WTC11 (cell line): ENCODE measurements at regions not wholly inside any gene's neighbourhood (a gene's known extent, or its start where the extent isn't known, plus 50 kb on each side); places are given as distances from the start of the nearest gene placed in this dataset.
"Not testable (repeated sequence)": the region's sequence is repeated elsewhere in the genome, so short reads cannot be mapped to it uniquely, and the experiment has no call there.

ENCODE experiments used
- ATAC-seq: fragments of 200-7000 bp; cut with Tn5 transposase; 2 replicates; pipeline ENCODE4 v1.10.0; 2021; ENCODE audit warnings: mild to moderate bottlenecking, moderate library complexity
- CTCF ChIA-PET: fragments of 300-600 bp; sonication (Branson Sonifier 250); formaldehyde crosslinking; loops from one replicate; lab custom pipeline; 2021; ENCODE audit warnings: antibody characterized with exemption; lab: Charles Lee
- POLR2A ChIA-PET: fragments of 350-600 bp; sonication (Branson Sonifier 250); formaldehyde crosslinking; loops from one replicate; lab custom pipeline; 2021; ENCODE audit warnings: antibody characterized with exemption; lab: Charles Lee
- DNase-seq: peaks from one replicate; pipeline ENCODE4 v3.0.0; 2021; ENCODE audit warnings: low spot score
- H3K27ac Mint-ChIP-seq: 2 replicates; pipeline ENCODE4 v1.8.0; 2021; ENCODE audit warnings: mixed read lengths
- H3K27me3 Mint-ChIP-seq: 2 replicates; pipeline ENCODE4 v1.8.0; 2021; ENCODE audit warnings: low read depth, mild to moderate bottlenecking, moderate library complexity, mixed read lengths
- H3K36me3 Mint-ChIP-seq: 2 replicates; pipeline ENCODE4 v1.8.0; 2021; ENCODE audit warnings: mixed read lengths
- H3K4me1 Mint-ChIP-seq: 2 replicates; pipeline ENCODE4 v1.8.0; 2022; ENCODE audit warnings: mixed read lengths
- H3K4me3 Mint-ChIP-seq: 2 replicates; pipeline ENCODE4 v1.8.0; 2021; ENCODE audit warnings: mild to moderate bottlenecking, moderate library complexity, mixed read lengths
- H3K9me3 Mint-ChIP-seq: 2 replicates; pipeline ENCODE4 v1.8.0; 2021; ENCODE audit warnings: mixed read lengths
- CTCF ChIP-seq: fragments of 200-600 bp; IDR thresholded peaks from 2 replicates; pipeline ENCODE4 v1.8.0; 2022; ENCODE audit warnings: antibody characterized with exemption
- EMX1 ChIP-seq: fragments of 250-450 bp; sonication (Bioruptor Pico); IDR thresholded peaks from 2 replicates; pipeline ENCODE4 v1.8.0; 2021; ENCODE audit warnings: mild to moderate bottlenecking
- ERG ChIP-seq: fragments of 250-450 bp; sonication (Bioruptor Pico); IDR thresholded peaks from 2 replicates; pipeline ENCODE4 v1.8.0; 2021; ENCODE audit warnings: mild to moderate bottlenecking
- FOXJ3 ChIP-seq: sonication (generic); formaldehyde crosslinking; IDR thresholded peaks from 2 replicates; pipeline ENCODE4 v1.9.0; 2021; ENCODE audit warnings: missing genetic modification reagents, mild to moderate bottlenecking, borderline replicate concordance
- FOXP1 ChIP-seq: sonication (generic); formaldehyde crosslinking; IDR thresholded peaks from 2 replicates; pipeline ENCODE4 v1.8.0; 2022; ENCODE audit warnings: missing genetic modification reagents, mild to moderate bottlenecking, moderate library complexity, borderline replicate concordance
- HMGXB4 ChIP-seq: sonication (generic); formaldehyde crosslinking; IDR thresholded peaks from 2 replicates; pipeline ENCODE4 v1.8.1; 2023; ENCODE audit warnings: mild to moderate bottlenecking, moderate library complexity, missing genetic modification reagents
- IRF2 ChIP-seq: sonication (generic); formaldehyde crosslinking; IDR thresholded peaks from 2 replicates; pipeline ENCODE4 v1.8.0; 2022; ENCODE audit warnings: low read depth, missing genetic modification reagents, borderline replicate concordance
- JAZF1 ChIP-seq: fragments of 250-450 bp; sonication (Bioruptor Pico); IDR thresholded peaks from 2 replicates; pipeline ENCODE4 v1.9.0; 2021; ENCODE audit warnings: moderate library complexity, mild to moderate bottlenecking, inconsistent platforms
- JUN ChIP-seq: sonication (generic); formaldehyde crosslinking; IDR thresholded peaks from 2 replicates; pipeline ENCODE4 v1.8.0; 2023; ENCODE audit warnings: mild to moderate bottlenecking, missing genetic modification reagents
- MYBL2 ChIP-seq: sonication (generic); formaldehyde crosslinking; IDR thresholded peaks from 2 replicates; pipeline ENCODE4 v1.8.1; 2023; ENCODE audit warnings: mild to moderate bottlenecking, moderate library complexity, missing genetic modification reagents
- NFATC4 ChIP-seq: fragments of 250-450 bp; sonication (Bioruptor Pico); IDR thresholded peaks from 2 replicates; pipeline ENCODE4 v1.9.0; 2021; ENCODE audit warnings: mild to moderate bottlenecking
- NFE2L1 ChIP-seq: sonication (generic); formaldehyde crosslinking; IDR thresholded peaks from 2 replicates; pipeline ENCODE4 v1.8.1; 2023; ENCODE audit warnings: missing genetic modification reagents
- TEAD4 ChIP-seq: sonication (generic); formaldehyde crosslinking; IDR thresholded peaks from 2 replicates; pipeline ENCODE4 v1.8.0; 2022; ENCODE audit warnings: mild to moderate bottlenecking, missing genetic modification reagents
- ZBTB43 ChIP-seq: sonication (generic); formaldehyde crosslinking; IDR thresholded peaks from 2 replicates; pipeline ENCODE4 v1.8.1; 2023; ENCODE audit warnings: mild to moderate bottlenecking, missing genetic modification reagents
- ZNF512 ChIP-seq: sonication (generic); formaldehyde crosslinking; IDR thresholded peaks from 2 replicates; pipeline ENCODE4 v1.8.1; 2022; ENCODE audit warnings: missing genetic modification reagents, borderline replicate concordance

GRCh38 chr15:88965097-88965496 lies 51.9 kb upstream of the MFGE8 start:
- CTCF ChIA-PET, H3K4me1 Mint-ChIP-seq, POLR2A ChIA-PET, DNase-seq, H3K27me3 Mint-ChIP-seq, ATAC-seq, H3K27ac Mint-ChIP-seq, H3K4me3 Mint-ChIP-seq: not testable (repeated sequence)
- peaks cover 46% of the 10 kb centered on the region for H3K36me3 Mint-ChIP-seq
- peaks cover 64% of the 10 kb centered on the region for H3K9me3 Mint-ChIP-seq

GRCh38 chr15:88970232-88970631 lies 57.1 kb upstream of the MFGE8 start:
- Mint-ChIP-seq H3K27ac (no peak overlapping the region), H3K4me3 (no peak overlapping the region), H3K36me3 (peaks cover 50% of the 10 kb centered on the region), H3K4me1 (peaks cover 11% of the 10 kb centered on the region), H3K27me3 (peaks cover 6% of the 10 kb centered on the region; the same call in 1 of the 2 replicates), H3K9me3 (peaks cover 50% of the 10 kb centered on the region)
- CTCF ChIA-PET, result no interaction called here
- POLR2A ChIA-PET, result no interaction called here
- DNase-seq (no peak), ATAC-seq (no peak)
- TF ChIP-seq TEAD4 (CRISPR knock-in tag) (no peak), ZNF512 (CRISPR knock-in tag) (no peak), JAZF1 (CRISPR knock-in tag) (no peak), ZBTB43 (no peak), ERG (no peak), HMGXB4 (CRISPR knock-in tag) (no peak), CTCF (no peak), FOXP1 (CRISPR knock-in tag) (no peak), IRF2 (CRISPR knock-in tag) (no peak), NFATC4 (CRISPR knock-in tag) (no peak), JUN (CRISPR knock-in tag) (no peak), MYBL2 (no peak), FOXJ3 (CRISPR knock-in tag) (no peak), EMX1 (no peak)

GRCh38 chr15:88974392-88974791 lies 61.2 kb upstream of the MFGE8 start:
- H3K4me1 Mint-ChIP-seq, result peaks cover 11% of the 10 kb centered on the region
- H3K27ac Mint-ChIP-seq, result no peak overlapping the region
- H3K36me3 Mint-ChIP-seq, result peaks cover 31% of the 10 kb centered on the region
- ChIA-PET POLR2A (no interaction called here), CTCF (interaction anchor here (1.1 to 2.0 kb wide), 2 partner anchors 8 to 63 kb away, joined by 3 to 5 read pairs; no protein-coding TSS in a partner anchor)
- peaks cover 31% of the 10 kb centered on the region for H3K9me3 Mint-ChIP-seq
- ATAC-seq (no peak), DNase-seq (no peak)
- no peak for TF ChIP-seq CTCF
- no peak for TF ChIP-seq NFE2L1 (CRISPR knock-in tag)
- no peak overlapping the region for H3K4me3 Mint-ChIP-seq
- peaks cover 10% of the 10 kb centered on the region; the same call in 1 of the 2 replicates for H3K27me3 Mint-ChIP-seq
